ENCODE measurements at regions not wholly inside any gene's neighbourhood (a gene's known extent, or its start where the extent isn't known, plus 50 kb on each side); places are given as distances from the start of the nearest gene placed in this dataset.

DNA sequence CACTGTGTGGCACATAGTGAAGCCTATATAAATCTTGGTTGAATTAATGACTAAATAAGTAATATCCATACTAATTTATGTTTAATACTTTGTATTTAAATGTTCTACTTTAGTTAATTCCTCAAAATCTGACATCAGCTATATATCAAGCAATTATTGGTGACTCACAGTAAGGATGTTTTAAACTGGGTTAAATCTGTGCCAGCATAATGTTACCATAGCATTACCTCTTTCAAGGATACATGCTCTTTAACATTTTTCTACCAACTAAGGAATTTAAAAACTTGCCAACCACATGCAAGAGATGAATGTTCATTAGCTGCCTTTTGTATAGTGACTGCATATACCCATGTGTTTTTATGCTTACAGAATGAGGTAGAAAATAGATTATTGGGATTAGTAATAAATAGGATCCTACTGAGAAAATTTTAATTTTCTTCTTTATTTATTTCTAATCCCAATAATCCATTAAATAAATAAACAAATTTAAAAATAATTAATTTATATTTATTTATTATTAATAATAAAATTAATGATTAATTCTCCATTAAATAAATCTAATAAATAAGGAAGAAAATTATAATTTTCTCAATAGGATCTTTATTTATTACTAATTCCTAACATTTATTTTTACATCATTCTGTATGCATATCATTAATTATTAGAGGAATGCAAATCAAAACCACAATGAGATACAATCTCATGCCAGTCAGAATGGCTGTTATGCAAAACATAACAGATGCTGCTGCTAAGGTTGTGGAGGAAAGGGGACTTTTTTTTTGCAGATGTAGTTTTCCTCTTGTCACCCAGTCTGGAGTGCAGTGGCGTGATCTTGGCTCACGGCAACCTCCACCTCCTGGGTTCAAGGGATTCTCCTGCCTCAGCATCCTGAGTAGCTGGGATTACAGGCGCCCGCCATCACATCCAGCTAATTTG, 410.7 kb upstream of the DSEL start:
- no peak for DNase-seq (ENCODE audit: extremely low read depth in 1 of 2, low read depth in 1 of 2)

- DNase-seq (ENCODE audit: extremely low read depth in 1 of 2, low read depth in 1 of 2): no peak
Measured at GRCh38 chr18:67924656-67925055, 408.1 kb upstream of the DSEL start.

GRCh38 chr18:67919316-67919715, 402.8 kb upstream of the DSEL start:
- no peak for DNase-seq (ENCODE audit: extremely low read depth in 1 of 2, low read depth in 1 of 2)

GRCh38 chr18:67916097-67916496, 399.6 kb upstream of the DSEL start:
- no peak for DNase-seq (ENCODE audit: extremely low read depth in 1 of 2, low read depth in 1 of 2)

- DNase-seq (ENCODE audit: extremely low read depth in 1 of 2, low read depth in 1 of 2): no peak
Measured at GRCh38 chr18:67913040-67913439, 396.5 kb upstream of the DSEL start.

GRCh38 chr18:67901573-67901972, 385.1 kb upstream of the DSEL start:
- DNase-seq (ENCODE audit: extremely low read depth in 1 of 2, low read depth in 1 of 2): no peak

GRCh38 chr18:67896451-67896850, 379.9 kb upstream of the DSEL start:
- no peak for DNase-seq (ENCODE audit: extremely low read depth in 1 of 2, low read depth in 1 of 2)

DNA sequence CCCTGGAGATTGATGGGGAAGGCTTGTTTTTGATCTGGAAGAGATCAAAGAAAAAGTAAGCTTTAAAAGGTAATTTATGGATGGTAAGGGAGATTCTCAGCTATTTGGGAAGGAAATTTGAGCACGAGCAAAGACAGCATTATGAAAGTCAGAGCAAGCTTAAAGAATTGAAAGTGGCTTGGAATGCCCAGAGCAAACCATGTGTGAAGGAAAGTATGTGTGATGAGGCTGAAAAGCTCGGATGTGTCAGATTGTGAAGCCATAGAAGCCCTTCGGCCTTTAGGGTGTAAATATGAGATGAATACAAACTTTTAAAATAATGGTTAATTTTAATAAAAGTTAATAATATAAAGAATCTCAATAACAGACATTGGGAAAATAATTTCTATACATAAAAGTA, 377.4 kb upstream of the DSEL start:
- no peak for DNase-seq (ENCODE audit: extremely low read depth in 1 of 2, low read depth in 1 of 2)

DNA sequence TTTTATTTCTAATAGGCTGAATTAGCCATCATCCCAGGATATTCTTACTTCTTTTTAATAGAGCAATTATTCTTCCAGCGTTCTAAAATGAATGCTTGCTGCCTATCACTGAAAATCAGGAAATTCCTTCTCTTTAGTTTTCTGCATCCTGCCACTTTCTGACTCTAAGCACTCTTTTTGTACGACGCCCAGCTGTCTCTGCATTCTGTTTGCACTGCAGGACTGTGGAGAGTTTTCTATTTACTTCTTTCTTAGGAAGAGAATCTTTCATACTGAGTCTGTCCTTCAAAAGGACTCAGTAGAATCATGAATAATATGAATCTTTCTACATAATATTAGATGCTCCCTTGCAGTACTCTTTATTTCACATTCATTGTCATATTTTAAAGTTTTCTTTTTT, 360.4 kb upstream of the DSEL start:
- no peak for DNase-seq (ENCODE audit: extremely low read depth in 1 of 2, low read depth in 1 of 2)

GRCh38 chr18:67875944-67876343, 359.4 kb upstream of the DSEL start:
- DNase-seq (ENCODE audit: extremely low read depth in 1 of 2, low read depth in 1 of 2): no peak

DNA sequence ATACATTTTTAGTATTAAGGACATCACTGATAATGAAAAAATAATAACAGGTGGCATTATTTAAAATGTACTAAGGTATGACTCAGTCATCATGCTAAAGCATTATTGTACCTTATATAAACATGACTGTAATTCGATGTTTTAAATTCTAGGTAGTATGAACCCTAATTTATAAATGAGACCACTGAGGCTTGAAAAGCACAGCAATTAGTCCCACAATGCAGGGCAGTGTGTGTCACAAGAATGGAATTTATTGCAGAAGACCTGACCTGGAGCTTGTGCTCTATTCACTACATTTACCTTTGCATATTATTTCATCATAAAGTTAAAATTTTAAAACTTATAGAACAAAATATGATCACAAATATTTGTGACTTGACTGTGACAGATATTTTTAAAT, 358.5 kb upstream of the DSEL start:
- no peak for DNase-seq (ENCODE audit: extremely low read depth in 1 of 2, low read depth in 1 of 2)

- DNase-seq (ENCODE audit: extremely low read depth in 1 of 2, low read depth in 1 of 2): no peak
Measured at GRCh38 chr18:67865400-67865799, 348.9 kb upstream of the DSEL start.

GRCh38 chr18:67864677-67865340, 348.3 kb upstream of the DSEL start:
- DNase-seq (ENCODE audit: extremely low read depth in 1 of 2, low read depth in 1 of 2): no peak

DNA sequence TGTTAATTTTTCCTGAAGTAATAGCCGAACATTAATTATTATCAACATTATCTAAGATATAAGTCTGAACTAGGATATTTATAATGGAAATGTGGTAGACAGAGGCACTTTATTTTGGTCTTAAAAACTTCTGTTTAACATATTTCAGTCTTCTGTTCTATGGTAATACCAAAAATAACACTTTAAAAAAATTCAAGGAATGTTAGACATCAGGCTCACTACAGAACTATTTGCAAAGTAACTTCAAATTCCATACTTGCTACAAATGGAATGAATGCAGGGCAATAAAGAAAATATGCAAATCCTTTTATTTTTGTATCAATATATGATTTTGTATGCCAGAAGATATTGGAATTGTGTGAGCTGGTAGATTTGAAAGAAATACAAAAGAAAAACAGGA, 345.5 kb upstream of the DSEL start:
- DNase-seq (ENCODE audit: extremely low read depth in 1 of 2, low read depth in 1 of 2): no peak

DNA sequence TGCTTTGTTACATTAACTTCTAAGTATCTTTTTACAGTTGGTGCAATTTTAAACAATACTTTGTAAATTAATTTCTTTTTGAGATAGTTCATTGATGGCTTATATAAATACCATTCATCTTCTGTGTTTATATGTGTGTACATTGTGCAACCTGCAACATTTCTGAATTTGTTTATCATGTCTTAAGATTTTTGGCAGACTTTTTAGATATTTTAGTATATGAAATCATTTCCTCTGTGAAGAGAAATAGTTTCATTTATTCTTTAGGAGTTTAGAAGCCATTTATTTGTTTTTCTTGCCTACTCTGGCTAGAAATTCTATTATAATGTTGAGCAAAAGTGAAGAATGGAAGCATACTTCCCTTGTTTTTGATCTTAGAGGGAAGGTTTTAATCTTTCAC, 337.8 kb upstream of the DSEL start:
- no peak for DNase-seq (ENCODE audit: extremely low read depth in 1 of 2, low read depth in 1 of 2)

GRCh38 chr18:67846422-67847098, 330.0 kb upstream of the DSEL start:
- DNase-seq (ENCODE audit: extremely low read depth in 1 of 2, low read depth in 1 of 2): no peak

- DNase-seq (ENCODE audit: extremely low read depth in 1 of 2, low read depth in 1 of 2): no peak
Measured at GRCh38 chr18:67845035-67845434, 328.5 kb upstream of the DSEL start.

GRCh38 chr18:67840379-67840778, 323.9 kb upstream of the DSEL start:
- DNase-seq (ENCODE audit: extremely low read depth in 1 of 2, low read depth in 1 of 2): no peak

DNA sequence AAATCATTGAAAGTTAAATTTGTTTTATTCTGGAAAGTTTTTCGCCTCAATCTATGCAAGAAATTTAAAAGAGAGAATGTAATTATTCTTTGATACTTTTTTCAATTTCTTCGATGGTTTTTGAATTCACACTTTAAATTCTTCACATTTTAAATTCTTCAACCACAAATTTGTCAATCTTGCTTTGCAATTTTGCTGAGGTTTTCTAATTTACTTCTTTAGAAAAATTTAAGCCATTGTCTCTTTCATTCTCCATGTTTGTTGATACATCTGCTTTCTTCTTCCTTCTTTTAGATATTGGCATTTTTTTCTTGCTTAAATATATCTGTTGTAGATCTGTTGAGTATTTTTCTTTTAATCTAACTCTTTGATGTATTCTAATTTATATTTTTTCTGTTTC, 301.9 kb upstream of the DSEL start:
- DNase-seq (ENCODE audit: extremely low read depth in 1 of 2, low read depth in 1 of 2): no peak

- DNase-seq (ENCODE audit: extremely low read depth in 1 of 2, low read depth in 1 of 2): no peak
Measured at GRCh38 chr18:67815280-67815679, 298.8 kb upstream of the DSEL start.

DNA sequence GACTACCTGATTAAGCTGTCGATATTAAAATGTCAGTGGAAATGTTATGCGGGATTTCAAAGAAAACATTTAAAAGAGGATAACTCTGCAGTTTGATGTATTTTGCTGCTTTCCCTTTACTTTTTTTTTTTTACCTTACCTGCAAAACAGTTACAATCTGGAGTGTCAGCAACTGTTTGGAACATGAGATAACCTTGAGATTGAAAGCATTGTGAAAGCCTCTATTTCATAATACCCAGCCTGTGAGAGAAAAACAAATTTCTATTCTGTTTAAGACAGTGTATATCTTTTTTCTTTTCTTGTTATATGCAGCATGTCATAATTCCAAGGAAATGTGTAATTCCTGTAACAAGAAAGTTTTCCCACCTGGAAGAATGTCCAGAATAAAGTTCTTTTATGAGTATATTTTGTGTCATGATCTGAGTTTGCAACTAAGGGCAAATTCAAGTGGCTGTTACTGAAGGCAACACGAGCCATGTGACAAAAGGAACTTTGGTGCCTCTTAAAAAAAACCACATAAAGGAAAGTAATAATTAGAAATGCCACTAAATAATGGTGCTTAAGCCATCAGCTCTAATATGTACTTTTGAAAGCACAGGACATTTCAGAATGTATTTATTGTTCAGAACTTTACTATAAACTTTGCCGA, 297.0 kb upstream of the DSEL start:
- DNase-seq (ENCODE audit: extremely low read depth in 1 of 2, low read depth in 1 of 2): no peak

Data from stimulated activated CD8-positive, alpha-beta memory T cell treated with anti-CD3 and anti-CD28 coated beads, Interleukin-7, amount 100 ng/mL, for 48 hours (primary cell).